T-helper 22 cell (primary cell): ENCODE measurements at regions not wholly inside any gene's neighbourhood (a gene's known extent, or its start where the extent isn't known, plus 50 kb on each side); places are given as distances from the start of the nearest gene placed in this dataset.

Experiments
- DNase-seq: peaks from one replicate; pipeline ENCODE4 v3.0.0-alpha.2; 2020; ENCODE audit warnings: low read depth

- DNase-seq: no peak
Observed at GRCh38 chr18:78701771-78702396, 277.7 kb upstream of the SALL3 start.

GRCh38 chr18:78703291-78703690 is 276.3 kb upstream of the SALL3 start:
- DNase-seq: no peak

- DNase-seq: no peak
Observed at GRCh38 chr18:78704971-78705461, 274.6 kb upstream of the SALL3 start.

GRCh38 chr18:78709261-78709809 is 270.3 kb upstream of the SALL3 start:
- DNase-seq: no peak

- no peak for DNase-seq
Observed at GRCh38 chr18:78711316-78711715, 268.3 kb upstream of the SALL3 start.

- no peak for DNase-seq
Observed at GRCh38 chr18:78711971-78712370, 267.6 kb upstream of the SALL3 start.

GRCh38 chr18:78713069-78713468 is 266.5 kb upstream of the SALL3 start:
- DNase-seq: no peak

GRCh38 chr18:78713726-78714125 is 265.9 kb upstream of the SALL3 start:
- no peak for DNase-seq

GRCh38 chr18:78716022-78716421 is 263.6 kb upstream of the SALL3 start:
- no peak for DNase-seq

- DNase-seq: no peak
Observed at GRCh38 chr18:78716581-78716980, 263.0 kb upstream of the SALL3 start.

GRCh38 chr18:78717051-78717765 is 262.4 kb upstream of the SALL3 start:
- no peak for DNase-seq

- no peak for DNase-seq
Observed at GRCh38 chr18:78717766-78718150, 261.9 kb upstream of the SALL3 start.

- DNase-seq: no peak
Observed at GRCh38 chr18:78719821-78720220, 259.8 kb upstream of the SALL3 start.

GRCh38 chr18:78720456-78721237 is 259.0 kb upstream of the SALL3 start:
- DNase-seq: no peak

GRCh38 chr18:78721238-78721875 is 258.3 kb upstream of the SALL3 start:
- DNase-seq: no peak

GRCh38 chr18:78721981-78722380 is 257.6 kb upstream of the SALL3 start:
- no peak for DNase-seq

- DNase-seq: no peak
Observed at GRCh38 chr18:78722386-78722785, 257.2 kb upstream of the SALL3 start.

- no peak for DNase-seq
Observed at GRCh38 chr18:78722929-78723710, 256.5 kb upstream of the SALL3 start.

GRCh38 chr18:78724214-78724914 is 255.3 kb upstream of the SALL3 start:
- DNase-seq: no peak

GRCh38 chr18:78725426-78725825 is 254.2 kb upstream of the SALL3 start:
- no peak for DNase-seq
